Fibroblast of the aortic adventitia (primary cell): ENCODE measurements at regions not wholly inside any gene's neighbourhood (a gene's known extent, or its start where the extent isn't known, plus 50 kb on each side); places are given as distances from the start of the nearest gene placed in this dataset.

ENCODE experiments used
- DNase-seq: peaks from one replicate; pipeline ENCODE4 v3.0.0-alpha.2; 2010; ENCODE audit warnings: low read depth
- H3K4me3 ChIP-seq: 2 replicates; pipeline ENCODE4 v1.5.1; 2011; ENCODE audit warnings: low read depth, mild to moderate bottlenecking, control low read depth, low read length, moderate library complexity
- TF ChIP-seq, protein P1 (sequence below): IDR thresholded peaks from 2 replicates; pipeline ENCODE4 v1.5.1; 2011; ENCODE audit warnings: mild to moderate bottlenecking, low read length, control low read depth, inconsistent platforms; ENCODE audit not compliant: insufficient read depth

DNA sequence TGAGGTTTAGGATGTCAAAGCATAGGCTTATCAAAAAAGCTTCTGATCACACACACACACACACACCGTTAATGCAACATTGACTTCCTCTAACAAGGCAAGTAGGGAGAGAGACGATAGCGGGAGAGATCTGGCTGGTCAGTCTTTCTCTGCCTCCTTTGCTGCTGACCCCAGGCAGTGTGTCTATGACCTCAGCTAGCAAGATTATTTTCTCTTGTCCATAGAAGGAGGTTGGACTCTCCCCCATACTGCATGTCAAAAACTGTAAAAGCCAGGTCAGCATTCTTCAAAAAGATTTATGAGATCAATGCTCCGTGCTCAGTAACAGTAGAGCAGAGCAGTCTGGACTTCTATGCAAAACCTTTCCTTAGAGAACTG lies 63.5 kb upstream of the PGM2 start:
- TF ChIP-seq, protein P1, sequence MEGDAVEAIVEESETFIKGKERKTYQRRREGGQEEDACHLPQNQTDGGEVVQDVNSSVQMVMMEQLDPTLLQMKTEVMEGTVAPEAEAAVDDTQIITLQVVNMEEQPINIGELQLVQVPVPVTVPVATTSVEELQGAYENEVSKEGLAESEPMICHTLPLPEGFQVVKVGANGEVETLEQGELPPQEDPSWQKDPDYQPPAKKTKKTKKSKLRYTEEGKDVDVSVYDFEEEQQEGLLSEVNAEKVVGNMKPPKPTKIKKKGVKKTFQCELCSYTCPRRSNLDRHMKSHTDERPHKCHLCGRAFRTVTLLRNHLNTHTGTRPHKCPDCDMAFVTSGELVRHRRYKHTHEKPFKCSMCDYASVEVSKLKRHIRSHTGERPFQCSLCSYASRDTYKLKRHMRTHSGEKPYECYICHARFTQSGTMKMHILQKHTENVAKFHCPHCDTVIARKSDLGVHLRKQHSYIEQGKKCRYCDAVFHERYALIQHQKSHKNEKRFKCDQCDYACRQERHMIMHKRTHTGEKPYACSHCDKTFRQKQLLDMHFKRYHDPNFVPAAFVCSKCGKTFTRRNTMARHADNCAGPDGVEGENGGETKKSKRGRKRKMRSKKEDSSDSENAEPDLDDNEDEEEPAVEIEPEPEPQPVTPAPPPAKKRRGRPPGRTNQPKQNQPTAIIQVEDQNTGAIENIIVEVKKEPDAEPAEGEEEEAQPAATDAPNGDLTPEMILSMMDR, result no peak
- H3K4me3 ChIP-seq, result no peak overlapping the region
- DNase-seq, result no peak

GRCh38 chr4:37762294-37762990 lies 64.0 kb upstream of the PGM2 start:
- no peak overlapping the region for H3K4me3 ChIP-seq
- TF ChIP-seq, protein P1, result no peak
- DNase-seq, result peak; percentile 18

DNA sequence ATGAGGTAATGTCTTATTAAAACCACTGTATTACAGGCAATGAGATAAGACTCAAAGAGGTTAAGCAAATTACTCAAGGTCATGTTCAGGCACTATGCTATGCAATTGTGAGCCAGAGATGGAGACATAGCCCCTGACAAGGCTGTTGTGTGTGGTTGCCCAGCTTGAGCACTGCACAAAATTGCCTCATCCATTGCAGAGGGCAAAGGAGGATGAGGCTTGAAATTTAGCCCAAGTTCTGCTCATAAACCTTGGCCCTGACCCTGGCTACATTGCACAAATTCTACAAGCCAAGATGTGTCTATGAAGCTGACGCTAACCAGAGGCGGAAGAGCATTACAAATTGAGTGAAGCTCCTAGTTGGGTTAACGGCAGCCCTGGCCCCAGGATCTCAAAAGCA lies 65.6 kb upstream of the PGM2 start:
- TF ChIP-seq, protein P1, result no peak
- H3K4me3 ChIP-seq, result no peak overlapping the region
- peak; percentile 37 for DNase-seq

DNA sequence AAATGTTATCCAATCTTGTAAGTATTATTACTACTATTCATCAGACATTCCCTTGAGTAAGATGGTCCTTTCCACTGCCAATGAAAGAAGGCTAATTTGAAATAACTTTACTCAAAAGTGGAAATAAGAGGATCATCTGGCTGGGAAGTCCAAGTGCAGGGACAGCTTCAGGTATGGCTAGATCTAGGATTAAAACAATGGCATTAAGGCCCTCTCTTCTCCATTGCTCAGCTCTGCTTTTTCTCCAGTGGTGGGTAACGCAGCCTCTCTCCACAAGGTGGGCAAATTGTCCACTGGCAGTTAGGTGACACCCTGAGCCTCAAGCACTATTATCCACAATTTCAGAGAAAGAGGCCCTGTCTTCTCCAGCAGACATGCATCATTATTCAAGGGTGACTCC lies 66.7 kb upstream of the PGM2 start:
- DNase-seq, result no peak
- no peak overlapping the region for H3K4me3 ChIP-seq
- TF ChIP-seq, protein P1, result no peak

DNA sequence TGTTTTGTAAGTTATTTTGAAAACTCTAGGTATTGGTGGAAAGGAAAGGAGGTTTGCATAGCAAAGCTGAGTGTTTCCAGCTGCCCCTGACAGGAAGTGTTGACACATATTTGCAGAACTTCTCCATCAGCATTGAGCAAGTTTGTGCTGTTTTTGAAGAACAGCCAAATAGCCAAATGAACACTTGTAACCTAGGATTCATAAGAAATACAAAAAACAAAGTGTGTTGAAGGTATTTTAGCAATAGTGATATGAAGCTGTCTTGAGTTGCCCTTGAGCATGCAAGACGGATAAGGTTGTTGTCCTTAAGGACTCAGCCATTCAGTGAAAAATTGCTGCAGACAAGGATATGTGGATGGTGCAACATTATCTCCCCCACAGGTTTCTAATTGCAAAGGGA lies 68.3 kb upstream of the PGM2 start:
- no peak overlapping the region for H3K4me3 ChIP-seq
- DNase-seq, result peak; percentile 85
- TF ChIP-seq, protein P1, result no peak

DNA sequence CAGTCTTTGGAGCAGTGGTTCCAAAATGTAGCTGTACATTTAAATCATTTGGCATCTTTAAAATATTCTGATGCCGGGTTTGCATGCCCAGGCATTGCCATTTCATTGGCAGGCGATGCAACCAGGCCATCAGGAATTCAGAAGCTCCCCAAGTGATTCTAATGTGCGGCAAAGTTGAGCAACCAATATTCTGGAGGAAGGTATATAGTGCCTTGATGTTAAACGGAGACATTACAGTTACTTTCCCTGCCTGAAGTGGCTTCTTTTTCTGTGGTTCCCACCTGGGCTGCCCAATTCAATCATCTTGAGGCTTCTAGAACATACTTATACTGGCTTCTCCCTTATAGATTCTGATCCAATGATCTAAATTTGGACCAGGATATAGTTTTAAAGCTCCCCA lies 68.7 kb upstream of the PGM2 start:
- H3K4me3 ChIP-seq, result no peak overlapping the region
- DNase-seq, result no peak
- TF ChIP-seq, protein P1, result no peak

DNA sequence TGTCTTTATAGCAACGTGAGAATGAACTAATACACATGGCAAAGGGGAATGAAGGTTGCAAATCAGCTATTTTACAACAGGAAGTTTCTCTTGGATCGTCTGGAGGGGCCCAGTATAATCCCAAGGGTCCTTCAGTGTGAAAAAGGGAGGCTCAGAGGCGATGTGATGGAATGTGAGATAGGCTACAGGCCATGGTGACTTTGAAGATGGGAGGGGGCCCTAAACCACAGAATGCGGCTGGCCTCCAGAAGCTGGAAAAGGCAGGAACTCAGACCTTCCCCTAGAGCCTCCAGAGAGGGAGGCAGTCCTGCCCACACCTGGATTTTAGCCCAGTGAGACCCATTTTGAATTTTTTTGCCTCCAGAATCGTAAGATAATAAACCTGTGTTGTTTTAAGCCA lies 69.4 kb upstream of the PGM2 start:
- TF ChIP-seq, protein P1, result no peak
- DNase-seq, result peak; percentile 12
- H3K4me3 ChIP-seq, result no peak overlapping the region
